ENCODE measurements at regions not wholly inside any gene's neighbourhood (a gene's known extent, or its start where the extent isn't known, plus 50 kb on each side); places are given as distances from the start of the nearest gene placed in this dataset.
A peak's percentile ranks its signal among the peaks of the same experiment; 100 is the strongest.

GRCh38 chr20:39111359-39112177 lies 149.4 kb downstream of the DHX35 start:
- DNase-seq (ENCODE audit: low read depth) = no peak

GRCh38 chr20:39110819-39111136 lies 148.6 kb downstream of the DHX35 start:
- DNase-seq (ENCODE audit: low read depth) = no peak

- DNase-seq (ENCODE audit: low read depth) = no peak
Observed at GRCh38 chr20:39109933-39110818, 148.0 kb downstream of the DHX35 start.

GRCh38 chr20:39108746-39109145 lies 146.6 kb downstream of the DHX35 start:
- DNase-seq (ENCODE audit: low read depth) = peak; percentile 7

GRCh38 chr20:39107741-39108140 lies 145.6 kb downstream of the DHX35 start:
- DNase-seq (ENCODE audit: low read depth) = no peak

- DNase-seq (ENCODE audit: low read depth) = no peak
Observed at GRCh38 chr20:39106791-39107190, 144.6 kb downstream of the DHX35 start.

GRCh38 chr20:39105551-39105950 lies 143.4 kb downstream of the DHX35 start:
- DNase-seq (ENCODE audit: low read depth) = no peak

- DNase-seq (ENCODE audit: low read depth) = no peak
Observed at GRCh38 chr20:39103732-39104131, 141.6 kb downstream of the DHX35 start.

- DNase-seq (ENCODE audit: low read depth) = no peak
Observed at GRCh38 chr20:39103305-39103704, 141.2 kb downstream of the DHX35 start.

GRCh38 chr20:39101895-39102294 lies 139.8 kb downstream of the DHX35 start:
- DNase-seq (ENCODE audit: low read depth) = no peak

GRCh38 chr20:39100691-39101090 lies 138.5 kb downstream of the DHX35 start:
- DNase-seq (ENCODE audit: low read depth) = no peak

- DNase-seq (ENCODE audit: low read depth) = no peak
Observed at GRCh38 chr20:39097889-39098288, 135.7 kb downstream of the DHX35 start.

GRCh38 chr20:39095870-39096269 lies 133.7 kb downstream of the DHX35 start:
- DNase-seq (ENCODE audit: low read depth) = no peak

GRCh38 chr20:39094391-39094790 lies 132.2 kb downstream of the DHX35 start:
- no peak for DNase-seq (ENCODE audit: low read depth)

- DNase-seq (ENCODE audit: low read depth) = no peak
Observed at GRCh38 chr20:39092733-39093410, 130.7 kb downstream of the DHX35 start.

GRCh38 chr20:39090906-39091305 lies 128.8 kb downstream of the DHX35 start:
- DNase-seq (ENCODE audit: low read depth) = no peak

GRCh38 chr20:39089797-39090196 lies 127.7 kb downstream of the DHX35 start:
- DNase-seq (ENCODE audit: low read depth) = no peak

Measured in Daoy (cell line).